Astrocyte of the hippocampus (primary cell): ENCODE measurements at regions not wholly inside any gene's neighbourhood (a gene's known extent, or its start where the extent isn't known, plus 50 kb on each side); places are given as distances from the start of the nearest gene placed in this dataset.
A peak's percentile ranks its signal among the peaks of the same experiment; 100 is the strongest.

Experiments used
- DNase-seq: peaks from one replicate; pipeline ENCODE4 v3.0.0; 2011; ENCODE audit warnings: low read depth, low spot score

DNA sequence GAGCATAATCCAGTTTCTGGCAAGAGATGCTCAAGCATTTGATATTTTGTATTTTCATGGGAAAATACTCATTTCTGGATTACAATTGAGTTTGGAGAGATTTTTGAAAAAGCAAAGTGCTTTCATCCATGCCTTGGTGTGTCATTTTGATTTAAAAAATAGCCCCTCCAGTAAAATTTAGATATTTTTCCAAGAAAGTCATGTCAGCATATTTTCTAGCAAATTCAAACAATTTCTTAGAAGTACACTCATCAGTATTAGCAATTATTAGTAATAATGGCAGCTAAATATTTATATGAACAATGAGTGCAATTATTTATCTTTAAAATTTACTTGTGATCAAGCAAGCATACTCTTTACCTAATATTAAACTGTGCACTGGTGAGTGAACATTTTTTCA is 102.2 kb upstream of the TMEM161B start:
- no peak for DNase-seq

- DNase-seq: peak; percentile 49
Measured at GRCh38 chr5:88368201-88368600, 99.6 kb upstream of the TMEM161B start.

DNA sequence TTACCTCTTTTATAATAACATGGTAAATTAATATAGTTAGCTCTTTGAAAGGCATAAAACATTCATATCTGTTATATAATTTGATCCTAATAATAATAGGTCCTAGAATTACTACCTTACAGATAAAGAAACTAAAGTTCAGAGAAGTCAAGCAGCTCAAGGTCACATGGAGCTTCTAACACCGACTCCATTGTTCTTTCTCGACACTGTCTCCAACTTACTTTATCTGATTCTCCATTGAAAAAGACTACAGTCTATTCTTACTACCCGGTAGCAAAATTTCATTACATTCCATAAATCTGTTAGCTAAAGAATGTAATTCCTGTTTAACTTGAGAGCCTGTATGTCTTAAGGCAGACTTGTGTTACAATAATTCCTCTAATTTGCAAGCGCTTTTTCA is 96.3 kb upstream of the TMEM161B start:
- DNase-seq: no peak

- DNase-seq: no peak
Measured at GRCh38 chr5:88355490-88356050, 86.9 kb upstream of the TMEM161B start.

- no peak for DNase-seq
Measured at GRCh38 chr5:88325868-88326267, 57.2 kb upstream of the TMEM161B start.

DNA sequence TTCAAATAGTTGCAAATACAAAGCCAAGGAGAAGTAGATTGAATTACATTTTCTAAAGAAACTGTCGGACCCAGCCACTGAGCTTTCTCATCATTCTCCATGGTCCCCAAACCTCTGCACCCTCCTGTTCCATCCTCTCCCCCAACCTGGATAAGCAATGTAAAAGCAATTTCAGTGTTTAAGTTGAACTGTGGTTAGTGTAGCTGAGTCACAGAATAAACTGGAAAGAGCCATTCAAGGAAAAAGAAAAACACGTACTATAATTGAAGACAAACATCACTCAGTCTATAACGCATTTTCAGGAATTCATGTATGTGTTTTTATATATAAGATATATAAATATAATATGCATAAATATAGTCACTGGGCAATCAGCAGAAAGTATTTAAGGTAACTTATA is 54.1 kb upstream of the TMEM161B start:
- peak; percentile 22 for DNase-seq
